RCC 7860 (cell line): ENCODE measurements at regions not wholly inside any gene's neighbourhood (a gene's known extent, or its start where the extent isn't known, plus 50 kb on each side); places are given as distances from the start of the nearest gene placed in this dataset.
A peak's percentile ranks its signal among the peaks of the same experiment; 100 is the strongest.
"Not testable (repeated sequence)": the region's sequence is repeated elsewhere in the genome, so short reads cannot be mapped to it uniquely, and the experiment has no call there.

Source experiments
- DNase-seq: peaks from one replicate; pipeline ENCODE4 v3.0.0-alpha.2; 2015; ENCODE audit warnings: low spot score
- FAIRE-seq: peaks from 2 replicates; lab custom pipeline; 2012; peaks lifted over from hg19 to GRCh38; lab: Jason Lieb, UNC

GRCh38 chr17:78305801-78306200 is 54.1 kb downstream of the SOCS3 start:
- DNase-seq (no peak), FAIRE-seq (no peak)

- DNase-seq (no peak), FAIRE-seq (no peak)
These were observed 55.3 kb downstream of the SOCS3 start for GRCh38 chr17:78304549-78305037.

DNA sequence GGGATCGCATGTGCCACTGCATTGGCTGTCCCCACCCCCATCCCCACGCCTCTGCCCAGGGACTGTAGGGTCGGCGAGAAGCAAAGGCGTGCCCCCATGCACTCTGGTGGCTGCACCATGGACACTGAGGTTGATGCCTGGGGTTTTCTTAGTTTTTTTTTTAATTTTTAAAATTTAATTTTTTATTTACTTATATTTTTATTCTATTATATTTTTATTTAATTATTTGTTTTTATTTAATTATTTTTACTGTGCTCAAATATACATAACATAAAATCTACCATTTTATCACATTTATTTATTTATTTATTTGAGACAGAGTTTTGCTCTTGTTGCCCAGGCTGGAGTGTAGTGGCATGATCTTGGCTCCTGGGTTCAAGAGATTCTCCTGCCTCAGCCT is 57.4 kb downstream of the SOCS3 start:
- DNase-seq (no peak), FAIRE-seq (no peak)

DNA sequence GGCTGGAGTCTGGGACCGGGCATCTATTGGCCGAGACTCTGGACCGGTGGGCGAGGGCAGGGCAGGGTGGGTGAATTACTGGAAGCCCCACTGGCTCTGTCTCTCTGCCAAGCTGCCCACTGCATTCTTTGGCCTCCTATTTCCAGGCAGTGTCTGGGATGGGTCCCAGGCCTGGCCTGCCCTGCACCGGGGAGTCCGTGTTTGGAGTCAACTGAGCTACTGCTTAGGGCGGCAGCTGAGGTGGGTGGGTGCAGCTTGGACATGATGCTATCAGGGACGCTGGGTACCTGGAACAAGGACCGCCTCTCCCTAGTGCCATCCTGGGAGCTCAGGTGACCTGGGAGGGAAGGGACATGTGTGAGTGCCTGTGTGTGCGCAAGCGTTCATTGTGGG is 58.1 kb downstream of the SOCS3 start:
- DNase-seq (no peak), FAIRE-seq (no peak)

DNA sequence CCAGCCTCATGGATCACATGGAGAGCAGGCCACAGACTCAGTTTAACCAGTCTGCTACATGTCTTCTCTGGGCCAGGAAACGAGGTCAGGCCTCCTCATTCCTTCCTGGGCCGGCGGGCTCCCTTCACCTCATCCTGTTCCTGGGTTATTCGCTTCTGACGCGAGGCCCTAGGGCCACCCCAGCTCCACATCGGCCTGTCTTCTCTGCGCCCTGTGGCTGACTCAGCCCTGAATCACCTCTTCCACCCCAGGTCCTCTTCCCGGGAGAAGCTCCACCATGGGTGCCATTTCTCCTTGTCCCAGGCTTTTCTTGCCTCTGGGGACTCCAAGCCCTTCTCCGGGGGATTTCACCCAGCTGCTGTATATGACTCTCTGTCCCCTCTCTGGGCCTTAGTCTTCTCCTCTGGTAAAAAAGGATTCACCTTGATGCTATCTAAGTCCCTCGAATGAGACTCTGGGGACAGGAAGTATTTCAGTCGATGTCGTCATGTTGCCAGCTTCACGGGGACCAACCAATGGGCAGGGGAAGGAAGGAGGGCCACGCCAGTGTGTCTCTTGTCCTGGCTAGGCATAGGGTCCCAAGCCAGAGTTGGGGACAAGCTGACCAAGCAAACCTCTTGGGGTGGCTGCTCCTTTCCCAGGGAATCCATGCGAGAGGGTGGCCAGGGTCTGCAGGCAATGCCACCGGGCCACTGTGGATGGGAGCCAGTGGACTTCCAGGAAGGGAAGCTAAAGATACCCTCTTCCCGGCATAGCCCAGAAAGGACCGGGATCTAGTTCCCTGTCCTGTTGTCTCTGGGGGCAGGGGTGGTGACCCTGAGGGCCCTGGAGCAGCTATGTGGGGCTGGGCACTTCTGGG is 58.7 kb downstream of the SOCS3 start:
- FAIRE-seq (no peak), DNase-seq (peak; percentile 10)

DNA sequence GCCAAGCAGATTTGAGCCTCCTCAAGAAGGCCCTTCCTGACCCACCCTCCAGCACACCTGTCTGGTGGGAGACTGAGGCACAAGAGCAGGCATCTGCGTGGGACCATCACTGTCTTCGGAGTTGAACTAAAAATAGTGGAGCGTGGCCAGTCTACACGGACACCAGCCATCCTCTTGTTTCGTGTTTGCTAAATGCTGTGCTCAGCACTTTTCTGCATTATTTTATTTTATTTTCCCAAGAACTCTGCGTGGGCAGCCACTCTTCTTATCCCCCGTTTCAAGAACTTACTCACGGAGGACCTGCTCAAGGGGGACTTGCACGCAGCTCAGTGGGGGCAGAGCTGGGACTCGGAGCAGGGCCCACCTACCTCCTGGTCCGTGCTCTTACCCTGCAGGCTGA is 60.8 kb downstream of the SOCS3 start:
- FAIRE-seq (no peak), DNase-seq (no peak)

DNA sequence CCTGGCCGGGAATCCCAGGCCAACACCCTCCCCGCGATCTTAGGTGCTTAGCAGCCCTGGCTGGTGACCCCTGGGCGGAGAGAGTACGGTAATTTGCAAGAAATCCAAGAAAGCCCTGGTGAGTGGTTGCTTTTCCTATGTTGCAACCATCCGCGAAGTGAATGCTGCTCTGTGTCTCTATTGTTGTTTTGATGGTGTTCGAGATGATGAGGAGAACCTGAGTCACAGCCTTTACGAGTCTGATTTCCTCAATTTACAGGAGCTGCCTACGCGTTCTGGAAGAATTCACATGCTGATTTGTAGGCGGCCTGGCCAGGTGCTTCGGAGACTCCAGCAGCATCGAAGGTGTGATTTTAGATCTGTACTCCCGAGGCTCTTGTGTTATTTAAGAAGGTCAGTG is 63.3 kb downstream of the TMEM235 start:
- DNase-seq, result no peak
- FAIRE-seq, result no peak

DNA sequence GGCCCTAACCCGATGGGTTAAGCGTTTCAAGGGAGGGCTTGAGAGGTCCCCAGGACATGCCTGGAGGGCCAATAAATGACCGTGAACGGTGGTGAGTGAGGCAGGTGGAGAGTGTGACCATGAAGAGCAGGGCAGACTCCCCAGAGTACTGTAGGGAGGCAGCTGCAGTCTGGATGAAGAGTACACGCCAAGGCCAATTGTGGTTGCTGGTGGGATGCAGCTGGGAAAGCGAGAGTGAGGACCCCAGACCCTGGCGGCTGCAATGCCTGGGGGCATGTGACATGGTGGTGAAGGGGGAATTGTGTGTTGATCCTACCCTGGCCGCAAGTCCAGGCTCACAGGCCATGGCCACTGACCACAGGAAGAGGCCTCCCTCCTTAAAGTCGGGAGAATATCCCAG is 62.9 kb downstream of the TMEM235 start:
- FAIRE-seq (no peak), DNase-seq (no peak)

- not testable (repeated sequence) for DNase-seq, FAIRE-seq
These were observed 61.7 kb downstream of the TMEM235 start for GRCh38 chr17:78293151-78293550.

DNA sequence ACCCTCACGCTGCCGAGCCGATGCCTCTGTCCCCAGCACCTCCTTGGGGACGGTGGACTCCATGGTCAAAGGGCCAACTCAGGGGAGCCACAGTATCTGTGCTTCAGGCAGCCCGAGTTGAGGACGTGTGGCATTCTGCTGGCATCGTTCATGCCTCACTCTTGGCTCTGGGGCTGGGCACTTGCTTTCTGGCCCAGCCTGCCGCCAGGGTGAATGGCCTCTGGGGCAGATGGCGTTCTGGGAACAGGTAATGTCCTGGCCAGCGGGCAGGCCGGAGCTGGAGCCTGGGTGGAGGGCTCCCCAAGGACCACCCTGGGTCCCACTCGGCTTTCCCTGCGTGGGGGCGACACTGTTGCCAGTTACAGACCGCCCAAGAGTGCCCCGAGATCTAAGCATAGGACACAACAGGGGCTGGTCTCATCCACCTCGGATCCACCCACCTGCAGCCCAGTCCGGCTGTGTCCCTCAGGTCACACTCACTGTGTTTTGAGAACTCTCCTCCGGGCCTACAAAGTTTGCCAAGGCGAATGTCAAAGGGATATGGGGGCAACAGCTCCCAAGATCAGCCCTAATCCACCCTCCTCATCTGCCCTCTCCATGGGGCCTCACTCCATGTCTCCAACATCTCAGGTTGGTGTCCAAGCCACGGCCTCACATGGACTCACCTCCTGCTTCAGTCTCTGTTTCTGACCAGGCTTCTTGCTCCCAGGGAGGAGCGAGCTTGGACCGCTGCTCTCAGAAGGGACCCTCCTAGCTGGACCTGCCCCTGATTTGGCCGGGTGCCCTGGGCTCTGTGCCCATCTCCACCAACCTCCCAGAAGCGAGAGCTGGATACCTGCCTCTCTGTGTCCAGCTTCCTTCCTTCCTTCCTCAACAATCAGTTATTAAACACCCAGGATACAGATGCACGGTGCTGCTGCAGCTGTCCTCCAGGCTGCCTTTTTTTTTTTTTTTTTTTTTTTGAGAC is 60.8 kb downstream of the TMEM235 start:
- DNase-seq (no peak), FAIRE-seq (no peak)

DNA sequence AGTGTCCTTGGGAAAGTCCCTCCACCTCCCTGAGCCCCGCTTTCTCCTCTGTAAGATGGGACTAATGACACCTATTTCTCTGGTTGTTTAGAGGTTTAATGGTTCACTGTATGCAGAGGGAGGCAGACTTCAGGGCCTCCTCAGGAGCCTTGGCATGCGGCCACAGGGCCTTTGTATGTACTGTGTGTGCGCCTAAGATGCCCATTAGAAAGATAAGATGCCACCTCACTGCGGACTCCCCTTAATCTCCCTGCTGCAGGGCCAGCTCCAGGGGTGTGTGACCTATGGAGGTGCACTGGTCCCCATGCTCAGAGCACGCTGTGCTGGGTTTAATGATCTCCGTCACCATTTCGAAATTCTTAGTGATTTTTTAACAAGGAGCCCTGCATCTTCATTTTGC is 59.3 kb downstream of the TMEM235 start:
- FAIRE-seq (no peak), DNase-seq (no peak)
